ENCODE measurements at regions not wholly inside any gene's neighbourhood (a gene's known extent, or its start where the extent isn't known, plus 50 kb on each side); places are given as distances from the start of the nearest gene placed in this dataset.
"Not testable (repeated sequence)": the region's sequence is repeated elsewhere in the genome, so short reads cannot be mapped to it uniquely, and the experiment has no call there.

- Mint-ChIP-seq H3K4me3 (no peak overlapping the region), H3K27me3 (no peaks in the 10 kb centered on the region), H3K27ac (no peak overlapping the region), H3K36me3 (ENCODE audit: low read depth) (no peaks in the 10 kb centered on the region), H3K4me1 (no peaks in the 10 kb centered on the region)
- ATAC-seq (no peak), DNase-seq (no peak)
- H3K9me3 ChIP-seq (ENCODE audit: control insufficient read depth, low read length, poor library complexity, severe bottlenecking): no peaks in the 10 kb centered on the region
Measured at GRCh38 chr6:51118792-51119191, 300.1 kb downstream of the TFAP2B start.

GRCh38 chr6:51120016-51120415 lies 301.3 kb downstream of the TFAP2B start:
- no peaks in the 10 kb centered on the region for H3K4me1 Mint-ChIP-seq
- no peak overlapping the region for H3K27ac Mint-ChIP-seq
- ATAC-seq (no peak), DNase-seq (no peak)
- no peaks in the 10 kb centered on the region for H3K36me3 Mint-ChIP-seq (ENCODE audit: low read depth)
- H3K9me3 ChIP-seq (ENCODE audit: control insufficient read depth, low read length, poor library complexity, severe bottlenecking): no peaks in the 10 kb centered on the region
- H3K4me3 Mint-ChIP-seq: no peak overlapping the region
- H3K27me3 Mint-ChIP-seq: no peaks in the 10 kb centered on the region

DNA sequence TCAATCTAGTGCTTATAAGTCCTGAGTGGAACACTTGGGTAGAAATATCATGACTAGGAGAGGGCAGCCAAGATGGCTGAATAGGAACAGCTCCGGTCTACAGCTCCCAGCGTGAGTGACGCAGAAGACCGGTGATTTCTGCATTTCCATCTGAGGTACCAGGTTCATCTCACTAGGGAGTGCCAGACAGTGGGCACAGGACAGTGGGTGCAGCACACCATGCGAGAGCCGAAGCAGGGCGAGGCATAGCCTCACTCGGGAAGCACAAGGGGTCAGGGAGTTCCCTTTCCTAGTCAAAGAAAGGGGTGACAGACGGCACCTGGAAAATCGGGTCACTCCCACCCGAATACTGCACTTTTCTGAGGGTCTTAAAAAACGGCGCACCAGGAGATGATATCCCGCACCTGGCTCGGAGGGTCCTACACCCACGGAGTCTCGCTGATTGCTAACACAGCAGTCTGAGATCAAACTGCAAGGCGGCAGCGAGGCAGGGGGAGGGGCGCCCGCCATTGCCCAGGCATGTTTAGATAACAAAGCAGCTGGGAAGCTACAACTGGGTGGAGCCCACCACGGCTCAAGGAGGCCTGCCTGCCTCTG lies 302.8 kb downstream of the TFAP2B start:
- not testable (repeated sequence) for H3K9me3 ChIP-seq (ENCODE audit: control insufficient read depth, low read length, poor library complexity, severe bottlenecking); H3K27ac Mint-ChIP-seq; H3K4me3 Mint-ChIP-seq; ATAC-seq; H3K4me1 Mint-ChIP-seq; H3K27me3 Mint-ChIP-seq; DNase-seq; H3K36me3 Mint-ChIP-seq (ENCODE audit: low read depth)

- H3K27ac Mint-ChIP-seq: no peak overlapping the region
- no peak overlapping the region for H3K4me3 Mint-ChIP-seq
- no peak for DNase-seq
- H3K4me1 Mint-ChIP-seq: no peaks in the 10 kb centered on the region
- no peaks in the 10 kb centered on the region for H3K27me3 Mint-ChIP-seq
- H3K36me3 Mint-ChIP-seq (ENCODE audit: low read depth): no peaks in the 10 kb centered on the region
- no peaks in the 10 kb centered on the region for H3K9me3 ChIP-seq (ENCODE audit: control insufficient read depth, low read length, poor library complexity, severe bottlenecking)
- ATAC-seq: no peak
Measured at GRCh38 chr6:51129043-51129442, 310.4 kb downstream of the TFAP2B start.

- no peaks in the 10 kb centered on the region for H3K9me3 ChIP-seq (ENCODE audit: control insufficient read depth, low read length, poor library complexity, severe bottlenecking)
- H3K27ac Mint-ChIP-seq: no peak overlapping the region
- H3K4me3 Mint-ChIP-seq: no peak overlapping the region
- no peaks in the 10 kb centered on the region for H3K27me3 Mint-ChIP-seq
- DNase-seq: no peak
- no peaks in the 10 kb centered on the region for H3K36me3 Mint-ChIP-seq (ENCODE audit: low read depth)
- H3K4me1 Mint-ChIP-seq: no peaks in the 10 kb centered on the region
- no peak for ATAC-seq
Measured at GRCh38 chr6:51137777-51138176, 319.1 kb downstream of the TFAP2B start.

DNA sequence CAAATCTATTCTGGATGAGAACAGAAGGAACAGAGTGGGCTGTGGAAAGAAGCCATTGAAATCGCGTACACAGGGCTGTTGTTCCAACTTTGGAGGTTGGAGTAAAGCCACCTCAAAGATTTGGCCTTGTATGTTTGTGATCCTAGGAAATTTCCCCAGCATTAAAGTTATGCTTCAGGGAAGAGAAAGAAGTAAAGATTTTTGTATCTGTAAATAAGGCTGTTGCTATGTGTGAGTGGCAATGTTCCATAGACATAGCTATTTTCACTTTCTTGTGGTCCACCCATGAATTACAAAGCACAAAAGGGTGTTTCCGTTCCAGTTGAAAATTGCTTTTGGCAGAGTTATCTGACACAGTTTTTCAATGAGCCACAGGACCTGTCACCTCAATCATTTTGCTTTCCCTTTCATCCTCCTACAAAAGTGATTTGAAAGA lies 321.3 kb downstream of the TFAP2B start:
- Mint-ChIP-seq H3K4me3 (no peak overlapping the region), H3K27ac (no peak overlapping the region), H3K4me1 (no peaks in the 10 kb centered on the region), H3K27me3 (no peaks in the 10 kb centered on the region), H3K36me3 (ENCODE audit: low read depth) (no peaks in the 10 kb centered on the region)
- H3K9me3 ChIP-seq (ENCODE audit: control insufficient read depth, low read length, poor library complexity, severe bottlenecking): no peaks in the 10 kb centered on the region
- no peak for DNase-seq
- ATAC-seq: no peak

DNA sequence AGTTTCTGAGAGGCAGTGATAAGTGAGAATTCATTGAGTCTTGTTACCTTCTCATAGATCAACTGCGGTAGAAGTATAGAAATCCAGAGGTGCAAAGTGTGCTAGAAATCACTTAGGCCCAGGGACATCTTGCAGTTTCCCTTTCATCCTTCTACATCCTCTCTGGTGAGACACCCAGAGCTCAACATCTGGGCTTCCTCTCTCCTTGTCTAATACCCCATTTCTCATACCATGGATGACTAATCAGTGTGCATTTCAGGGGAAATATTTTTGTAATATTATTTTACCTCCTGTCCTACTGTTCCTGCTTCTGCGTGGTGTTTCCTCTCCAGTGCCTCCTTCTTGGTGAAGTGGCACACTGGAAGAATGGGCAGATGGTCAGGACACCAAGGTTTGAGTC lies 322.4 kb downstream of the TFAP2B start:
- Mint-ChIP-seq H3K4me3 (no peak overlapping the region), H3K36me3 (ENCODE audit: low read depth) (no peaks in the 10 kb centered on the region), H3K27me3 (no peaks in the 10 kb centered on the region), H3K4me1 (no peaks in the 10 kb centered on the region), H3K27ac (no peak overlapping the region)
- ATAC-seq (no peak), DNase-seq (no peak)
- H3K9me3 ChIP-seq (ENCODE audit: control insufficient read depth, low read length, poor library complexity, severe bottlenecking): no peaks in the 10 kb centered on the region

- H3K27ac Mint-ChIP-seq: no peak overlapping the region
- no peaks in the 10 kb centered on the region for H3K27me3 Mint-ChIP-seq
- no peak overlapping the region for H3K4me3 Mint-ChIP-seq
- ATAC-seq: no peak
- no peaks in the 10 kb centered on the region for H3K36me3 Mint-ChIP-seq (ENCODE audit: low read depth)
- H3K4me1 Mint-ChIP-seq: no peaks in the 10 kb centered on the region
- H3K9me3 ChIP-seq (ENCODE audit: control insufficient read depth, low read length, poor library complexity, severe bottlenecking): no peaks in the 10 kb centered on the region
- DNase-seq: no peak
Measured at GRCh38 chr6:51147756-51148155, 329.1 kb downstream of the TFAP2B start.

DNA sequence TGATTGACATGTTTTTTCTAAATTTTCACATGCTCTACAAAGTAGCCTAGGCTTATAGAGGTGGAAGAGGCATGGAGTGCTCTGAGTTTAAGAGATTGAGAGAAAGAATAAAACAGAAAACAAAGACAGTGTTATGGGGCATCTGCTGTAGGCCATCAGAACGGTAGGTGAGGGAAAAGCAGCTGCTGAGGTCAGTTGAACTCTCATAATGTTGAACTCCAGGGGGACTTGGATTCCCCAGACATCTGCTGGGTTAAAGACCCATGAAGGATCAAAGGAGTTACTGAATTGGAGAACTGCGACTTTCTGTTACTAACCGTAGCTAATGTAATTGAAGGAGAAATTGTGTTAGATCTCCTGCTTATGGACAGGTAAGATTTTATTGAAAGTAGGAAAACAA lies 333.9 kb downstream of the TFAP2B start:
- H3K36me3 Mint-ChIP-seq (ENCODE audit: low read depth): no peaks in the 10 kb centered on the region
- DNase-seq: no peak
- H3K27me3 Mint-ChIP-seq: no peaks in the 10 kb centered on the region
- no peak overlapping the region for H3K27ac Mint-ChIP-seq
- no peaks in the 10 kb centered on the region for H3K9me3 ChIP-seq (ENCODE audit: control insufficient read depth, low read length, poor library complexity, severe bottlenecking)
- no peak for ATAC-seq
- H3K4me1 Mint-ChIP-seq: no peaks in the 10 kb centered on the region
- no peak overlapping the region for H3K4me3 Mint-ChIP-seq

DNA sequence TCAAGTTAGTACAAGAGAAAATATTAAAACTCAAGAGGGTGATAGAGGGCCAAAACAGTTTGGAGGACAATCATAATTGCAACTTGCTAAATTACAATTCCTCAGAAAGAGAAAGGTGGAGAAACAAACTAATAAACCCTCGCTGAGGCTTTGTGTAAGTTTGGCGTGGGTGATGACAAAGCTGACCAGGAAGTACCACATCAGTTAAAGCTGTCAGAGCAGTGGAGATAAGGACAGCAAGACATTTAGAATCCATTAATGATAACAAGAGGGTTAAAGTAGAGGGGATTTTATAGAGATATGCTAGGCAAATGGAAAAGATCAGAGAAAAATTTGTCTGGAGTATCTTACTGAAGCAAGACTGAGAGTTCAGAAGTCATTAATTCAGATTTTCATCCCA lies 334.4 kb downstream of the TFAP2B start:
- Mint-ChIP-seq H3K27me3 (no peaks in the 10 kb centered on the region), H3K27ac (no peak overlapping the region), H3K36me3 (ENCODE audit: low read depth) (no peaks in the 10 kb centered on the region), H3K4me3 (no peak overlapping the region), H3K4me1 (no peaks in the 10 kb centered on the region)
- no peak for DNase-seq
- H3K9me3 ChIP-seq (ENCODE audit: control insufficient read depth, low read length, poor library complexity, severe bottlenecking): no peaks in the 10 kb centered on the region
- no peak for ATAC-seq

- not testable (repeated sequence) for DNase-seq; H3K9me3 ChIP-seq (ENCODE audit: control insufficient read depth, low read length, poor library complexity, severe bottlenecking); H3K27ac Mint-ChIP-seq; H3K27me3 Mint-ChIP-seq; H3K36me3 Mint-ChIP-seq (ENCODE audit: low read depth); H3K4me1 Mint-ChIP-seq; H3K4me3 Mint-ChIP-seq; ATAC-seq
Measured at GRCh38 chr6:51154925-51155324, 336.3 kb downstream of the TFAP2B start.

GRCh38 chr6:51159260-51159659 lies 340.6 kb downstream of the TFAP2B start:
- ATAC-seq: not testable (repeated sequence)

DNA sequence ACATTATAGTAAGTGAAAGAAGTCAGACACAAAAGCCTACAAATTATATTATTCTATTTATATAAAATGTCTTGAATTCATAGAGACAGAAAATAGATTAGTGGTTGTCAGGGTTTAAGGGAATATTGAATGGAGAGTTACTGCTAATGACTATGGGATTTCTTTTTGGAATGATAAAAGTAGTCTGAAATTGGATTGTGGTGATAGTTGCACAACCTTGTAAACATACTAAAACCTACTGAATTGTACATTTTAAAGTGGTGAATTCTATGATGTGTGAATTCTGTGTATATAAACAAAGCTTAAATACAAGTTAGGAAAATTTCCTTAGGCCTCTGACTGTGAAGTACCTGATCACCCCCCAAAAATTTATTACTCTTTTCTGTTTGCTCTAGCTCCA lies 343.1 kb downstream of the TFAP2B start:
- no peaks in the 10 kb centered on the region for H3K4me1 Mint-ChIP-seq
- DNase-seq (no peak), ATAC-seq (no peak)
- no peaks in the 10 kb centered on the region for H3K36me3 Mint-ChIP-seq (ENCODE audit: low read depth)
- H3K27me3 Mint-ChIP-seq: no peaks in the 10 kb centered on the region
- H3K9me3 ChIP-seq (ENCODE audit: control insufficient read depth, low read length, poor library complexity, severe bottlenecking): no peaks in the 10 kb centered on the region
- H3K27ac Mint-ChIP-seq: no peak overlapping the region
- H3K4me3 Mint-ChIP-seq: no peak overlapping the region

More at GRCh38 chr6:51159260-51159659, 340.6 kb downstream of the TFAP2B start:
- not testable (repeated sequence) for DNase-seq; H3K36me3 Mint-ChIP-seq (ENCODE audit: low read depth); H3K9me3 ChIP-seq (ENCODE audit: control insufficient read depth, low read length, poor library complexity, severe bottlenecking); H3K27ac Mint-ChIP-seq; H3K27me3 Mint-ChIP-seq; H3K4me1 Mint-ChIP-seq; H3K4me3 Mint-ChIP-seq

GRCh38 chr6:51163843-51164529 lies 345.3 kb downstream of the TFAP2B start:
- Mint-ChIP-seq H3K27ac (no peak overlapping the region), H3K36me3 (ENCODE audit: low read depth) (no peaks in the 10 kb centered on the region), H3K27me3 (no peaks in the 10 kb centered on the region), H3K4me1 (no peaks in the 10 kb centered on the region), H3K4me3 (no peak overlapping the region)
- no peak for DNase-seq
- no peaks in the 10 kb centered on the region for H3K9me3 ChIP-seq (ENCODE audit: control insufficient read depth, low read length, poor library complexity, severe bottlenecking)
- no peak for ATAC-seq
